Gastrocnemius medialis (tissue), 4 donors: ENCODE measurements at regions not wholly inside any gene's neighbourhood (a gene's known extent, or its start where the extent isn't known, plus 50 kb on each side); places are given as distances from the start of the nearest gene placed in this dataset.

Experiments used
- ATAC-seq, 2 donors: fragments of 150-250 bp; one replicate each; pipeline ENCODE4 v1.9.1; 2016
- DNase-seq, 2 donors: peaks; one replicate each; pipeline ENCODE4 v3.0.0-alpha.2; 2019
- H3K27ac ChIP-seq, 4 donors: fragments of 200-600 bp; sonication (generic); 1 replicate in 1 of 4; 2 replicates in 3 of 4; pipeline ENCODE4 v1.5.1; 2016 to 2018; ENCODE audit warnings: mild to moderate bottlenecking in 2 of 4, moderate library complexity in 1 of 4
- H3K27me3 ChIP-seq, 3 donors: fragments of 200-600 bp; sonication (generic) in 2 of 3; 1 replicate in 1 of 3; 2 replicates in 2 of 3; pipeline versions ENCODE4 v1.5.1 to v1.6.0; 2016 to 2019; ENCODE audit warnings: mild to moderate bottlenecking in 1 of 3, moderate library complexity in 1 of 3
- H3K36me3 ChIP-seq, 2 donors: fragments of 200-600 bp; sonication (generic) in 1 of 2; one replicate each; pipeline ENCODE4 v1.5.1; 2017 to 2018
- H3K4me1 ChIP-seq, 2 donors: fragments of 200-600 bp; sonication (generic) in 1 of 2; one replicate each; pipeline ENCODE4 v1.5.1; 2016 to 2017; ENCODE audit warnings: mild to moderate bottlenecking in 2 of 2
- H3K4me3 ChIP-seq, 4 donors: fragments of 200-600 bp; sonication (generic) in 3 of 4; 1 replicate in 1 of 4; 2 replicates in 3 of 4; pipeline ENCODE4 v1.5.1; 2016 to 2019; ENCODE audit warnings: mild to moderate bottlenecking in 2 of 4
- H3K9me3 ChIP-seq, 3 donors: fragments of 200-600 bp; sonication (generic) in 2 of 3; 1 replicate in 1 of 3; 2 replicates in 2 of 3; pipeline ENCODE4 v1.5.1; 2016 to 2019
- POLR2A ChIP-seq, 2 donors: fragments of 450-650 bp; IDR thresholded peaks; one replicate each; pipeline ENCODE4 v1.6.1; 2017; ENCODE audit warnings: antibody characterized with exemption in 2 of 2, mild to moderate bottlenecking in 2 of 2, moderate library complexity in 2 of 2
- in situ Hi-C, 4 donors: fragments of 200-750 bp; cut with MboI; loops; one replicate each; pipeline versions ENCODE4 v1.15.0 to v1.8.0; 2017; ENCODE audit warnings: low sequenced_read_pairs in 4 of 4
- intact Hi-C: fragments of 100-400 bp; cut with DNase I; formaldehyde crosslinking; loops from one replicate; pipeline ENCODE4 v1.15.1; 2023; ENCODE audit warnings: low total_unique reads
- TF ChIP-seq, protein P1 (sequence below), 5 experiments: fragments of 450-650 bp in 3 of 5; fragments of 200-600 bp in 2 of 5; sonication (generic) in 2 of 5; IDR thresholded peaks in 4 of 5; conservative IDR thresholded peaks in 1 of 5; 1 replicate in 4 of 5; 2 replicates in 1 of 5; pipeline ENCODE4 v1.5.1; 2016 to 2019; ENCODE audit warnings: antibody characterized with exemption in 5 of 5, mild to moderate bottlenecking in 3 of 5, moderate library complexity in 3 of 5

DNA sequence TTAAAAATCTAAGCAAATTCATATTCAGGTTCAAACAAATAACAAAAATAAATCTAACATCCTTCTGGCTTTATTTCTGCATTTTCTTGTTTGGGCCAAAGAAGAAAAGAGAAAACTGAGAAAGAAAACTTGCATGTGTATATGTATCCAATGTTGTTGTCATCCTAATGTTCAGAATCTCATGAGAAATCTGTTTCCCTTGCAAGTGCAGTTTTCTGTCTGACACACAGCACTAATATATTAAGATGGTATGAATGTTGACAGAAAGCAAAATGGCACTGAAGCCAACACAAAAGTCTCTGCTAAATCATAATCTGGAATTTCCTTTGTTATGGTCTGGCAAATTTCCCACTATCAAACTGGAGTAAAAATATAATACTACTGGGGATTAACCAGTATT is 235.9 kb downstream of the HGF start:
- in situ Hi-C loops: no loop called here
- intact Hi-C loops: no loop called here
- no peak overlapping the region for H3K27ac ChIP-seq

DNA sequence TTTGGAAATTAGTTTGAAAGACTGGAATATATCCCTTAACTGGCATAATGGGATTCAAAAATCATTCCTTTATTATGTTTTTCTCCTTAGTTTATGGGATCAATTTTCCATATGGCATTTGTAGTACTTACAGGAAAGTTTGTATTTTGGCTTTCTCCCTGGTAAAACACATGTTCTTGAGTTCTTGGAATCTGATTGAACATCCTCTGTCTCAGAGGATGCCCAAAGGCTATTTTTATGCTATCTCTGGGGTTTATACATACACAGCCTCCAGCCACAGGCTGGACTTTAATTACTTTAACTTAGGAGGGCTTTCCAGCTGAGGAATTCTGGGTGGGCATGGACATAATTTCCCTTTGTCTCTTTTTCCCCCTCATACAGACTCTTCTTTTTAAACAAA is 236.4 kb downstream of the HGF start:
- H3K27ac ChIP-seq: no peak overlapping the region
- DNase-seq (no peak), ATAC-seq (no peak)
- no peaks in the 10 kb centered on the region for H3K4me1 ChIP-seq
- intact Hi-C loops: no loop called here
- in situ Hi-C loops: no loop called here
- H3K27me3 ChIP-seq: no peaks in the 10 kb centered on the region
- H3K4me3 ChIP-seq: no peak overlapping the region
- no peaks in the 10 kb centered on the region for H3K36me3 ChIP-seq
- no peaks in the 10 kb centered on the region for H3K9me3 ChIP-seq
- TF ChIP-seq, protein P1, sequence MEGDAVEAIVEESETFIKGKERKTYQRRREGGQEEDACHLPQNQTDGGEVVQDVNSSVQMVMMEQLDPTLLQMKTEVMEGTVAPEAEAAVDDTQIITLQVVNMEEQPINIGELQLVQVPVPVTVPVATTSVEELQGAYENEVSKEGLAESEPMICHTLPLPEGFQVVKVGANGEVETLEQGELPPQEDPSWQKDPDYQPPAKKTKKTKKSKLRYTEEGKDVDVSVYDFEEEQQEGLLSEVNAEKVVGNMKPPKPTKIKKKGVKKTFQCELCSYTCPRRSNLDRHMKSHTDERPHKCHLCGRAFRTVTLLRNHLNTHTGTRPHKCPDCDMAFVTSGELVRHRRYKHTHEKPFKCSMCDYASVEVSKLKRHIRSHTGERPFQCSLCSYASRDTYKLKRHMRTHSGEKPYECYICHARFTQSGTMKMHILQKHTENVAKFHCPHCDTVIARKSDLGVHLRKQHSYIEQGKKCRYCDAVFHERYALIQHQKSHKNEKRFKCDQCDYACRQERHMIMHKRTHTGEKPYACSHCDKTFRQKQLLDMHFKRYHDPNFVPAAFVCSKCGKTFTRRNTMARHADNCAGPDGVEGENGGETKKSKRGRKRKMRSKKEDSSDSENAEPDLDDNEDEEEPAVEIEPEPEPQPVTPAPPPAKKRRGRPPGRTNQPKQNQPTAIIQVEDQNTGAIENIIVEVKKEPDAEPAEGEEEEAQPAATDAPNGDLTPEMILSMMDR (IDR thresholded peaks at IDR 0.05 in 4 of 5, conservative IDR thresholded peaks at IDR 0.05 in 1 of 5): no peak
- TF ChIP-seq POLR2A (IDR thresholded peaks at IDR 0.05): no peak

More for the DNA sequence above, 235.9 kb downstream of the HGF start:
- ATAC-seq: no peak
- TF ChIP-seq POLR2A (IDR thresholded peaks at IDR 0.05): no peak
- TF ChIP-seq, protein P1 (IDR thresholded peaks at IDR 0.05 in 4 of 5, conservative IDR thresholded peaks at IDR 0.05 in 1 of 5): no peak
- H3K4me1 ChIP-seq: no peaks in the 10 kb centered on the region
- no peak overlapping the region for H3K4me3 ChIP-seq
- H3K36me3 ChIP-seq: no peaks in the 10 kb centered on the region
- no peak for DNase-seq
- no peaks in the 10 kb centered on the region for H3K9me3 ChIP-seq
- no peaks in the 10 kb centered on the region for H3K27me3 ChIP-seq

DNA sequence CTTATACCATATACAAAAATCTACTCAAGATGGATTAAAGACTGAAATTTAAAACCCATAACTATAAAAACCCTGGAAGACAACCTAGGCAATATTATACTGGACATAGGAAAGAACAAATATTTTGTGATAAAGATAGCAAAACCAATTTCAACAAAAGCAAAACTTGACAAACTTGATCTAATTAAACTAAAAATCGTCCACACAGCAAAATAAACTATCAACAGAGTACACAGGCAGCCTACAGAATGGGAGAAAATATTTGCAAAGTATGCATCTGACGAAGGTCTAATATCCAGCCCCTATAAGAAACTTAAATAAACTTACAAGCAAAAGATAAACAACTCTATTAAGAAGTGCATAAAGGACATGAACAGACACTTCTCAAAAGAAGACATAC is 240.1 kb downstream of the HGF start:
- ATAC-seq (no peak), DNase-seq (no peak)
- no peak overlapping the region for H3K27ac ChIP-seq
- H3K9me3 ChIP-seq: no peaks in the 10 kb centered on the region
- intact Hi-C loops (no loop called here), in situ Hi-C loops (no loop called here)
- no peak for TF ChIP-seq POLR2A (IDR thresholded peaks at IDR 0.05)
- TF ChIP-seq, protein P1 (IDR thresholded peaks at IDR 0.05 in 4 of 5, conservative IDR thresholded peaks at IDR 0.05 in 1 of 5): no peak
- H3K36me3 ChIP-seq: no peaks in the 10 kb centered on the region
- H3K27me3 ChIP-seq: no peaks in the 10 kb centered on the region
- H3K4me3 ChIP-seq: no peak overlapping the region
- H3K4me1 ChIP-seq: no peaks in the 10 kb centered on the region

DNA sequence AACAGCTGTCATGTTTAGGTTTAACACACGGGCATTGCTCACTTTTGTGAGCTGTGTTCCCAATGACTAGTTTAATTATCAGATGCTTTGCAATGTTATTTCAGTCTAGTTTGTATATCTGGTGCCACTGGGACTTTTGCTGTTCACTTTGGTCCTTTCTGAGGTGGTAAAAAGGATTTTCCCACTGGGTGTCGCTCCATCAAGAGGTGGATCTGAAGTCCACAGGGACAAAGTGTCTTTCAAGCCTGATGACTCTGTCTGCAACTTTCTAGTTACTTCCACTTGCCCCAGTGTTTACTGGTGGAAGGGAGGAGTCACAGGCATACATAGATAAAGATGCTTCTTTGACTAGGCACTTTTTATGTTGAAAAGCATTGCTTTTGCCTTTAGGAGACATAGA is 242.2 kb downstream of the HGF start:
- no peak overlapping the region for H3K4me3 ChIP-seq
- TF ChIP-seq, protein P1 (IDR thresholded peaks at IDR 0.05 in 4 of 5, conservative IDR thresholded peaks at IDR 0.05 in 1 of 5): no peak
- TF ChIP-seq POLR2A (IDR thresholded peaks at IDR 0.05): no peak
- in situ Hi-C loops (no loop called here), intact Hi-C loops (no loop called here)
- no peak overlapping the region for H3K27ac ChIP-seq
- no peaks in the 10 kb centered on the region for H3K36me3 ChIP-seq
- no peaks in the 10 kb centered on the region for H3K4me1 ChIP-seq
- H3K9me3 ChIP-seq: no peaks in the 10 kb centered on the region
- DNase-seq (no peak), ATAC-seq (no peak)
- H3K27me3 ChIP-seq: no peaks in the 10 kb centered on the region

DNA sequence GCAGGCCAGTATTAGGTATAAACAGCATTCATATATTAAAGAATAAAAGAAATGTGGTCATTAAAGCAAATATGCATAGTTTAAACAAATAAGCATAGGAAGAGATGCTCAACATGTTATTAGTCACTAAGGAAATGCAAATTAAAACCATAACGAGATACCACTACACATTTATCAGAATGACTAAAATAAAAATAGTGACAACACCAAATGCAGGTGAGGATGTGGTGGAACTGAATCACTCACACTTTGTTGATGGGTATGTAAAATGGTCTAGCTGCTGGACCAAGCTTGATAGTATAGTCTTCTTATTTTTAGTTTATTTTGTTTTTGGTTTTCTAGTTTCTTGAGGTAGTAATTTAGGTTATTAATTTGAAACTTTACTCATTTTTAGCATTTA is 242.9 kb downstream of the HGF start:
- no peaks in the 10 kb centered on the region for H3K9me3 ChIP-seq
- in situ Hi-C loops (no loop called here), intact Hi-C loops (no loop called here)
- TF ChIP-seq POLR2A (IDR thresholded peaks at IDR 0.05): no peak
- TF ChIP-seq, protein P1 (IDR thresholded peaks at IDR 0.05 in 4 of 5, conservative IDR thresholded peaks at IDR 0.05 in 1 of 5): no peak
- ATAC-seq (no peak), DNase-seq (no peak)
- no peaks in the 10 kb centered on the region for H3K36me3 ChIP-seq
- H3K27ac ChIP-seq: no peak overlapping the region
- H3K4me1 ChIP-seq: no peaks in the 10 kb centered on the region
- H3K4me3 ChIP-seq: no peak overlapping the region
- no peaks in the 10 kb centered on the region for H3K27me3 ChIP-seq
